Fibroblast of mammary gland (primary cell): ENCODE measurements at regions not wholly inside any gene's neighbourhood (a gene's known extent, or its start where the extent isn't known, plus 50 kb on each side); places are given as distances from the start of the nearest gene placed in this dataset.
"Not testable (repeated sequence)": the region's sequence is repeated elsewhere in the genome, so short reads cannot be mapped to it uniquely, and the experiment has no call there.

Experiments used
- DNase-seq: peaks from one replicate; pipeline ENCODE4 v3.0.0-alpha.2; 2010; ENCODE audit warnings: low read depth
- H3K4me3 ChIP-seq: 2 replicates; pipeline ENCODE4 v1.5.1; 2011; ENCODE audit warnings: low read depth, mild to moderate bottlenecking, low read length, moderate library complexity; ENCODE audit not compliant: control insufficient read depth
- TF ChIP-seq, protein P1 (sequence below): conservative IDR thresholded peaks from 2 replicates; pipeline ENCODE4 v1.5.1; 2011; ENCODE audit warnings: low read depth, low read length, inconsistent platforms; ENCODE audit not compliant: control insufficient read depth, insufficient read depth

DNA sequence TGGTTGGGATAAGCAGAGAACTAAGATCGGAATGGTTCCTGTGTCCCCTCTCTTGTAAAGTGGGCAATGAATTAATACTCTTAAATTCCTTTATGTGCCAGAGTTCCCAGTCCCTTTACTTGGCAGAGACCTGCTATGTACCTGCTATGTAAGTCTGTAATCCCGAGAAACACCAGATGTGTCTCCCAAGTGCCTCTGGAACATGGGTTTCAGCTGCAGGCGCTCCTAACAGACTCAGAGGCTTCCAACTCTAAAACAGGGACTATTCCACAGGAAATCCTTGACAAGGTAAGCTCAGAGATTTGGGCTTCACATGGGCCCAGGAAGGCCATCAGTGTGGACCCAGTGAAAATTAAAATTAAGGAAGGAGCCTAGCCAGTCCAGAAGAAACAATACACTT is 117.7 kb upstream of the PLCL2 start:
- DNase-seq, result peak; percentile 34
- no peak overlapping the region for H3K4me3 ChIP-seq
- TF ChIP-seq, protein P1, sequence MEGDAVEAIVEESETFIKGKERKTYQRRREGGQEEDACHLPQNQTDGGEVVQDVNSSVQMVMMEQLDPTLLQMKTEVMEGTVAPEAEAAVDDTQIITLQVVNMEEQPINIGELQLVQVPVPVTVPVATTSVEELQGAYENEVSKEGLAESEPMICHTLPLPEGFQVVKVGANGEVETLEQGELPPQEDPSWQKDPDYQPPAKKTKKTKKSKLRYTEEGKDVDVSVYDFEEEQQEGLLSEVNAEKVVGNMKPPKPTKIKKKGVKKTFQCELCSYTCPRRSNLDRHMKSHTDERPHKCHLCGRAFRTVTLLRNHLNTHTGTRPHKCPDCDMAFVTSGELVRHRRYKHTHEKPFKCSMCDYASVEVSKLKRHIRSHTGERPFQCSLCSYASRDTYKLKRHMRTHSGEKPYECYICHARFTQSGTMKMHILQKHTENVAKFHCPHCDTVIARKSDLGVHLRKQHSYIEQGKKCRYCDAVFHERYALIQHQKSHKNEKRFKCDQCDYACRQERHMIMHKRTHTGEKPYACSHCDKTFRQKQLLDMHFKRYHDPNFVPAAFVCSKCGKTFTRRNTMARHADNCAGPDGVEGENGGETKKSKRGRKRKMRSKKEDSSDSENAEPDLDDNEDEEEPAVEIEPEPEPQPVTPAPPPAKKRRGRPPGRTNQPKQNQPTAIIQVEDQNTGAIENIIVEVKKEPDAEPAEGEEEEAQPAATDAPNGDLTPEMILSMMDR, result peak; percentile 15

DNA sequence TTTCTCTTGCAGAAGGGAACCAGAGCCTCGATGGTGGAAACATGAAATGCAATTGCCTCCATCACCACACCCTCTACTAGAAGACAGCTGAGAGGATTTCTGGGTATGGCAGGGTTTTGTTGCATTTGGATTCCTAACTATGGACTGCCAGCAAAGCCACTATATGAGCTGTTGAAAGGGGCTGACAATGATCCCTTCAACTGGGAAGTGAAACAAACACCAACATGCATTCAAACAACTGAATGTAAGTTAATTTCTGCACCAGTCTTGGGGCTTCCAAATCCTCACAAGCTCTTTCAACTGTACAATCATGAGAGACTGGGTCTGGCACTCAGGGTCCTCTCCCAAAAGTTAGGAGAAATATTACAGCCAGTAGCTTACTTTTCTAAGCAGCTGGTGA is 116.7 kb upstream of the PLCL2 start:
- no peak for DNase-seq

DNA sequence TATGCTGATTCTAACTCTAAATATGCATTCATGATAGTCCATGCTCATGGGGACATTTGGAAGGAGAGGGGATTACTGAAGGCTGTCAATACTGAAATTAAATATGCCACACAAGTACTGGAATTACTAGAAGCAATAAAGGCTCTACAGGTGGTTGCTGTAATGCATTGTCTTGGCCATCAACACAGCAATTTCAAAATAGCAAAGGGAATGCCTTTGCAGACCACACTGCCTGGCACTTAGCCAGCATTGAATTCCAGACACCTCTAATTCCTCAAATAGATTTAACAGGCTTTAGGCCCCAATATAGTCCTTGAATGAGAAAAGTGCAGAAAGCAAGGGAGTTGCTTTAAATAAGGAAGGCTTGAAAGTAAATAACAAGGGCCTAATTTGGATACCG is 115.8 kb upstream of the PLCL2 start:
- DNase-seq, result no peak
- TF ChIP-seq, protein P1, result no peak
- H3K4me3 ChIP-seq, result no peak overlapping the region

More for the DNA sequence above, 116.7 kb upstream of the PLCL2 start:
- TF ChIP-seq, protein P1, result no peak
- H3K4me3 ChIP-seq, result no peak overlapping the region

DNA sequence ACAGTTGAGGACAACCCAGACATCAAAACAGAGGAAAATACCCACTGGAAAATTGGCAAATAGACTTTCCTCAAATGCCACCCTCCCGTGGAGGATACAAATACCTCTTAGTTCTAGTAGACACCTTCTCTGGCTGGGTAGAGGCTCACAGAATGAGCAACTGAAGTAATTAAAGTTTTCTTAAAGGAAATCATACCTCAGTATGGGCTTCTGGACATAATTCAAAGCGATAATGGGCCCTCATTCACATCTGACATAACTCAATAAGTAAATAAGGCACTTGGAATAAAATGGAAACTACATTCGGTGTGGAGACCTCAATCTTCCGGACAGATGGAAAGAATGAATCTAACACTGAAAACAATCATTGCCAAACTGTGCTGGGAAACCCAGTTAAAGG is 115.2 kb upstream of the PLCL2 start:
- TF ChIP-seq, protein P1, result no peak
- DNase-seq, result no peak
- no peak overlapping the region for H3K4me3 ChIP-seq

DNA sequence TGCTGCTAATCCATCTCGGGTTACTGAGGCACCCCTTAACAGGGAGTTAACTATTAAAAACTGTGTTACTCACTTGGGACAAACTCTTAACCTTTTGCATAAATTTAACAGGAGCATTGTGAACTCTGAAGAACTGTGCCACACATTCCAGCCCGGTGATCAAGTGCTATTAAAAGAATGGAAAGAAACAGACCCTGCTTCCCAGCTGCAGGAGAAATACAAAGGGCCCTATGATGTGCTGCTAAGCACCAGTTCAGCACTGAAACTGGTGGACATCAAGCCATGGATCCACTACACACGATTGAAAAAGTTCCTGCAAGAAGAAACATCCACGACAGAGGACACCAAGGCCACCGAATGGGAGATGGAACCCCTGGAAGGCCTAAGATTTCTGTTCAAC is 114.7 kb upstream of the PLCL2 start:
- TF ChIP-seq, protein P1, result no peak
- H3K4me3 ChIP-seq, result no peak overlapping the region
- DNase-seq, result peak; percentile 29

DNA sequence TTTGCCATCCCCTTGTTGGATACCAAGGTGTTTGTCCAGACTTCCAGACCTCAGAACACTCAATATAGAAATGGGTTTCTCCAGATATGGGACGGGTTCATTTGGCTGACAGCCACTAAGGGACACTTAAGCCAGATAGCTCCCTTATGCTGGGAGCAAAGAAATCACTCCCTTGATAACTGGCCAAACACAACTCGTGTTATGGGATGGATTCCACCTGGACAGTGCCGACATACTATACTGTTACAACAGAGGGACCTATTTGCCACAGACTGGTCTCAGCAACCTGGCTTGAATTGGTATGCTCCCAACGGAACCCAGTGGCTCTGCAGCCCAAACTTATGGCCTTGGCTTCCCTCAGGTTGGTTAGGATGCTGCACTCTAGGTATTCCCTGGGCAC is 114.0 kb upstream of the PLCL2 start:
- DNase-seq, result no peak
- TF ChIP-seq, protein P1, result no peak
- H3K4me3 ChIP-seq, result no peak overlapping the region

DNA sequence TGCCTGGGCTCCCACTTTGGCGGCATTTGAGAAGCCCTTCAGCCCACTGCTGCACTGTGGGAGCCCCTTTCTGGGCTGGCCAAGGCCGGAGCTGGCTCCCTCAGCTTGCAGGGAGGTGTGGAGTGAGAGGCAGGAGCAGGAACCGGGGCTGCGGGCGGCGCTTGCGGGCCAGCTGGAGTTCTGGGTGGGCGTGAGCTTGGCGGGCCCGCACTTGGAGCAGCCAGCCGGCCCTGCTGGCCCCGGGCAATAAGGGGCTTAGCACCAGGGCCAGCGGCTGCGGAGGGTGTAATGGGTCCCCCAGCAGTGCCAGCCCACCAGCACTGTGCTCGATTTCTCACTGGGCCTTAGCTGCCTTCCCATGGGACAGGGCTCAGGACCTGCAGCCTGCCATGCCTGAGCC is 111.2 kb upstream of the PLCL2 start:
- not testable (repeated sequence) for H3K4me3 ChIP-seq, DNase-seq

DNA sequence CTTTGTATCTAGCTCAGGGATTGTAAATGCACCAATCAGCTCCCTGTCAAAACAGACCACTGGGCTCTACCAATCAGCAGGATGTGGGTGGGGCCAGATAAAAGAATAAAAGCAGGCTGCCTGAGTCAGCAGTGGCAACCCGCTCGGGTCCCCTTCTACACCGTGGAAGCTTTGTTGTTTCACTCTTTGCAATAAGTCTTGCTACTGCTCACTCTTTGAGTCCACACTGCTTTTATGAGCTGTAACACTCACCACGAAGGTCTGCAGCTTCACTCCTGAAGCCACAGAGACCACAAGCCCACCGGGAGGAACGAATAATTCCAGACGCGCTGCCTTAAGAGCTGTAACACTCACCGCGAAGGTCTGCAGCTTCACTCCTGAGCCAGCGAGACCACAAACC is 110.2 kb upstream of the PLCL2 start:
- DNase-seq, H3K4me3 ChIP-seq: not testable (repeated sequence)
